Coronary artery (tissue), 2 donors: ENCODE measurements at regions not wholly inside any gene's neighbourhood (a gene's known extent, or its start where the extent isn't known, plus 50 kb on each side); places are given as distances from the start of the nearest gene placed in this dataset.

Source experiments
- DNase-seq: peaks from one replicate; pipeline ENCODE4 v3.0.0-alpha.2; 2017; ENCODE audit warnings: low spot score
- H3K27ac ChIP-seq, 2 donors: fragments of 200-600 bp; sonication (generic); one replicate each; pipeline ENCODE4 v1.5.1; 2016 to 2019
- H3K4me3 ChIP-seq: fragments of 200-600 bp; sonication (generic); 2 replicates; pipeline ENCODE4 v1.5.1; 2016; ENCODE audit warnings: mild to moderate bottlenecking, moderate library complexity
- TF ChIP-seq, protein P1 (sequence below): fragments of 200-600 bp; sonication (generic); IDR thresholded peaks from one replicate; pipeline ENCODE4 v1.5.1; 2019; ENCODE audit warnings: antibody characterized with exemption

GRCh38 chr3:137347132-137347531 lies 389.3 kb downstream of the IL20RB start:
- no peak overlapping the region for H3K4me3 ChIP-seq
- no peak overlapping the region for H3K27ac ChIP-seq
- TF ChIP-seq, protein P1, sequence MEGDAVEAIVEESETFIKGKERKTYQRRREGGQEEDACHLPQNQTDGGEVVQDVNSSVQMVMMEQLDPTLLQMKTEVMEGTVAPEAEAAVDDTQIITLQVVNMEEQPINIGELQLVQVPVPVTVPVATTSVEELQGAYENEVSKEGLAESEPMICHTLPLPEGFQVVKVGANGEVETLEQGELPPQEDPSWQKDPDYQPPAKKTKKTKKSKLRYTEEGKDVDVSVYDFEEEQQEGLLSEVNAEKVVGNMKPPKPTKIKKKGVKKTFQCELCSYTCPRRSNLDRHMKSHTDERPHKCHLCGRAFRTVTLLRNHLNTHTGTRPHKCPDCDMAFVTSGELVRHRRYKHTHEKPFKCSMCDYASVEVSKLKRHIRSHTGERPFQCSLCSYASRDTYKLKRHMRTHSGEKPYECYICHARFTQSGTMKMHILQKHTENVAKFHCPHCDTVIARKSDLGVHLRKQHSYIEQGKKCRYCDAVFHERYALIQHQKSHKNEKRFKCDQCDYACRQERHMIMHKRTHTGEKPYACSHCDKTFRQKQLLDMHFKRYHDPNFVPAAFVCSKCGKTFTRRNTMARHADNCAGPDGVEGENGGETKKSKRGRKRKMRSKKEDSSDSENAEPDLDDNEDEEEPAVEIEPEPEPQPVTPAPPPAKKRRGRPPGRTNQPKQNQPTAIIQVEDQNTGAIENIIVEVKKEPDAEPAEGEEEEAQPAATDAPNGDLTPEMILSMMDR = no peak
- no peak for DNase-seq

- Histone ChIP-seq H3K27ac (no peak overlapping the region), H3K4me3 (no peak overlapping the region)
- no peak for DNase-seq
- TF ChIP-seq, protein P1 = no peak
Observed at GRCh38 chr3:137347817-137348368, 390.1 kb downstream of the IL20RB start.

DNA sequence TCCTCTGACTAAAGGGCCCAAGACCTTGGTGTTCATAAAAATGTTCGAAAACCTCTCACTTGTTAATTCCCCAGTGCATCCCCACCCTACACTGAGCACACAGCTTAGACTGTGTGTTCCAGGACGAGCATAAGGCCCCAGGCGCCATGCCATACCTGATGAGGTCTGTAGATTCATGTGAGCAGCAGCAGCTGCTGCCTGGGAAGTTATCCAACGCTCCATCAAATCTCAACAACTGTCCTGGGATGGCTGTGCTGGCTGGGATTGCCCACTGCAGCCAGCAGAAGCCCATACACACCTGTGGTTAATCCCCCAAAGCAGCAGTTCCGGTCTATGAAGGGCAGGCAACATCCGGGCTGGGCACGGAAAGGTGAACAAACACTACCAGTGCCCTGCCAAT lies 391.2 kb downstream of the IL20RB start:
- H3K27ac ChIP-seq = no peak overlapping the region
- no peak overlapping the region for H3K4me3 ChIP-seq
- TF ChIP-seq, protein P1 = no peak
- DNase-seq = no peak

- TF ChIP-seq, protein P1 = no peak
- no peak for DNase-seq
- H3K4me3 ChIP-seq = no peak overlapping the region
Observed at GRCh38 chr3:137349557-137350348, 392.0 kb downstream of the IL20RB start.

GRCh38 chr3:137360531-137361201 lies 402.9 kb downstream of the IL20RB start:
- TF ChIP-seq, protein P1 = no peak
- no peak overlapping the region for H3K27ac ChIP-seq
- no peak for DNase-seq
- no peak overlapping the region for H3K4me3 ChIP-seq

More at GRCh38 chr3:137349557-137350348, 392.0 kb downstream of the IL20RB start:
- no peak overlapping the region for H3K27ac ChIP-seq

DNA sequence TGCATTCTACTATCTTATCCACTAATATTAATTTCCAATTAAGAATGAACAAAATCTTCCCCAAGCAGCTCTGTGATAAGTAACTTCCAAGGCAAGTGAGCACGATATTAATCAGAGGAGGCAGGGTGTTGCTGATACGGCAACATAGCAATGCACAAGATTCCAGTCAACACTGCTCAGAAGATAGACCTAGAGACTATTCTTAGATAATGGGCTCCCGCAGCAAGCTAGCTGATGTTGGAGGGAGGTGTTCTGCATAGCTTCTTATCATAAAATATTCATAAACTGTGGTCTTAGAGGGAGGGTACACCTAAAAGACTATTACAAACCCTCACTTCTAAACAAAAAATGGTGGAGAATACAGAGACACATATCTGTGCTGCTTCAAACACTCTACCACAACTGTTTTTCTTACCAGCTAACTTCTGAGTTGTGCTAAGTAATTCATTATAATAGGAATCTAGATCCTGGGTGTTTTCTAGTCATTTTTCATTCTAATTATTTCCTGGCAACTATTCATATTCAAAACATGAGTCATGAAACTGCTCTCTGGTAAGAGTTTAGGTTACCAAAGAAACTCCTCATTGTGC lies 382.0 kb upstream of the SOX14 start:
- no peak for DNase-seq
- Histone ChIP-seq H3K4me3 (no peak overlapping the region), H3K27ac (no peak overlapping the region)
- TF ChIP-seq, protein P1 = no peak
